AG20443 (cell line): ENCODE measurements at regions not wholly inside any gene's neighbourhood (a gene's known extent, or its start where the extent isn't known, plus 50 kb on each side); places are given as distances from the start of the nearest gene placed in this dataset.

ENCODE experiments used
- DNase-seq: peaks from one replicate; pipeline ENCODE4 v3.0.0; 2012; ENCODE audit warnings: low spot score, mixed read lengths

- DNase-seq = no peak
Measured at GRCh38 chr14:62146030-62146429, 383.8 kb downstream of the SNAPC1 start.

- no peak for DNase-seq
Measured at GRCh38 chr14:62156052-62156451, 393.8 kb downstream of the SNAPC1 start.

GRCh38 chr14:62158779-62159178 is 396.6 kb downstream of the SNAPC1 start:
- DNase-seq = no peak

- DNase-seq = no peak
Measured at GRCh38 chr14:62159314-62159713, 397.1 kb downstream of the SNAPC1 start.

GRCh38 chr14:62162998-62163589 is 400.9 kb downstream of the SNAPC1 start:
- peak; percentile 71 for DNase-seq

GRCh38 chr14:62168564-62169155 is 406.4 kb downstream of the SNAPC1 start:
- no peak for DNase-seq

- DNase-seq = peak; percentile 79
Measured at GRCh38 chr14:62179367-62180018, 417.3 kb downstream of the SNAPC1 start.

- peak; percentile 15 for DNase-seq
Measured at GRCh38 chr14:62181591-62181990, 419.4 kb downstream of the SNAPC1 start.

GRCh38 chr14:62185078-62185477 is 422.9 kb downstream of the SNAPC1 start:
- no peak for DNase-seq

- no peak for DNase-seq
Measured at GRCh38 chr14:62187265-62187664, 425.0 kb downstream of the SNAPC1 start.

GRCh38 chr14:62189698-62190097 is 427.5 kb downstream of the SNAPC1 start:
- peak; percentile 21 for DNase-seq

GRCh38 chr14:62206456-62206855 is 444.2 kb downstream of the SNAPC1 start:
- DNase-seq = no peak

- DNase-seq = peak; percentile 30
Measured at GRCh38 chr14:62209287-62209899, 447.2 kb downstream of the SNAPC1 start.

- no peak for DNase-seq
Measured at GRCh38 chr14:62213516-62213915, 451.3 kb downstream of the SNAPC1 start.

- no peak for DNase-seq
Measured at GRCh38 chr14:62216121-62216520, 453.9 kb downstream of the SNAPC1 start.

- DNase-seq = no peak
Measured at GRCh38 chr14:62234849-62235248, 472.6 kb downstream of the SNAPC1 start.

GRCh38 chr14:62244221-62244620 is 482.0 kb downstream of the SNAPC1 start:
- DNase-seq = no peak

GRCh38 chr14:62247266-62247665 is 485.0 kb downstream of the SNAPC1 start:
- no peak for DNase-seq

GRCh38 chr14:62251237-62251636 is 489.0 kb downstream of the SNAPC1 start:
- no peak for DNase-seq

- DNase-seq = no peak
Measured at GRCh38 chr14:62253171-62253570, 491.0 kb downstream of the SNAPC1 start.

GRCh38 chr14:62253911-62254310 is 491.7 kb downstream of the SNAPC1 start:
- DNase-seq = no peak

GRCh38 chr14:62269204-62269603 is 507.0 kb downstream of the SNAPC1 start:
- DNase-seq = no peak

GRCh38 chr14:62270236-62270635 is 508.0 kb downstream of the SNAPC1 start:
- no peak for DNase-seq
